ENCODE measurements at regions not wholly inside any gene's neighbourhood (a gene's known extent, or its start where the extent isn't known, plus 50 kb on each side); places are given as distances from the start of the nearest gene placed in this dataset.
"Not testable (repeated sequence)": the region's sequence is repeated elsewhere in the genome, so short reads cannot be mapped to it uniquely, and the experiment has no call there.

GRCh38 chr5:125950012-125950615, 473.1 kb upstream of the GRAMD2B start:
- no peak for DNase-seq (ENCODE audit: low read depth)

GRCh38 chr5:125961150-125961549, 462.1 kb upstream of the GRAMD2B start:
- no peak for DNase-seq (ENCODE audit: low read depth)

GRCh38 chr5:125965577-125965976, 457.6 kb upstream of the GRAMD2B start:
- no peak for DNase-seq (ENCODE audit: low read depth)

GRCh38 chr5:125967576-125967975, 455.6 kb upstream of the GRAMD2B start:
- no peak for DNase-seq (ENCODE audit: low read depth)

GRCh38 chr5:125969011-125969813, 454.0 kb upstream of the GRAMD2B start:
- DNase-seq (ENCODE audit: low read depth): no peak

- DNase-seq (ENCODE audit: low read depth): no peak
These were observed 453.4 kb upstream of the GRAMD2B start for GRCh38 chr5:125969814-125970171.

GRCh38 chr5:125970631-125971307, 452.4 kb upstream of the GRAMD2B start:
- DNase-seq (ENCODE audit: low read depth): no peak

GRCh38 chr5:125972706-125973105, 450.5 kb upstream of the GRAMD2B start:
- no peak for DNase-seq (ENCODE audit: low read depth)

GRCh38 chr5:125974679-125975078, 448.5 kb upstream of the GRAMD2B start:
- no peak for DNase-seq (ENCODE audit: low read depth)

GRCh38 chr5:125976421-125977000, 446.7 kb upstream of the GRAMD2B start:
- no peak for DNase-seq (ENCODE audit: low read depth)

- no peak for DNase-seq (ENCODE audit: low read depth)
These were observed 445.2 kb upstream of the GRAMD2B start for GRCh38 chr5:125978015-125978414.

- DNase-seq (ENCODE audit: low read depth): no peak
These were observed 443.6 kb upstream of the GRAMD2B start for GRCh38 chr5:125979636-125980035.

- no peak for DNase-seq (ENCODE audit: low read depth)
These were observed 442.2 kb upstream of the GRAMD2B start for GRCh38 chr5:125981016-125981415.

GRCh38 chr5:125987677-125988255, 435.4 kb upstream of the GRAMD2B start:
- no peak for DNase-seq (ENCODE audit: low read depth)

- no peak for DNase-seq (ENCODE audit: low read depth)
These were observed 431.2 kb upstream of the GRAMD2B start for GRCh38 chr5:125992050-125992449.

- not testable (repeated sequence) for DNase-seq (ENCODE audit: low read depth)
These were observed 423.8 kb upstream of the GRAMD2B start for GRCh38 chr5:125999271-126000030.

- DNase-seq (ENCODE audit: low read depth): no peak
These were observed 422.7 kb upstream of the GRAMD2B start for GRCh38 chr5:126000507-126000906.

GRCh38 chr5:126002222-126002897, 420.8 kb upstream of the GRAMD2B start:
- DNase-seq (ENCODE audit: low read depth): peak; percentile 74

GRCh38 chr5:126003309-126003708, 419.9 kb upstream of the GRAMD2B start:
- DNase-seq (ENCODE audit: low read depth): peak; percentile 65

- no peak for DNase-seq (ENCODE audit: low read depth)
These were observed 418.6 kb upstream of the GRAMD2B start for GRCh38 chr5:126004636-126005035.

- no peak for DNase-seq (ENCODE audit: low read depth)
These were observed 415.4 kb upstream of the GRAMD2B start for GRCh38 chr5:126007841-126008240.

Measured in non-pigmented ciliary epithelial cell (primary cell).